GM23248 (cell line): ENCODE measurements at regions not wholly inside any gene's neighbourhood (a gene's known extent, or its start where the extent isn't known, plus 50 kb on each side); places are given as distances from the start of the nearest gene placed in this dataset.

Experiments
- DNase-seq: peaks from one replicate; pipeline ENCODE4 v3.0.0-alpha.2; 2015
- H2AFZ ChIP-seq: fragments of 200-600 bp; sonication (generic); 2 replicates; pipeline ENCODE4 v1.6.1; 2016; ENCODE audit warnings: antibody characterized with exemption
- H3F3A ChIP-seq: fragments of 200-600 bp; sonication (generic); 2 replicates; pipeline ENCODE4 v1.6.1; 2016; ENCODE audit warnings: mild to moderate bottlenecking, antibody characterized with exemption, mixed run types; ENCODE audit not compliant: insufficient read depth
- H3K27ac ChIP-seq: fragments of 200-600 bp; sonication (generic); 2 replicates; pipeline ENCODE4 v1.5.1; 2016; ENCODE audit warnings: mild to moderate bottlenecking
- H3K27me3 ChIP-seq: fragments of 200-600 bp; sonication (generic); replicated peaks from 2 replicates; pipeline ENCODE4 v1.6.1; 2016; ENCODE audit warnings: mild to moderate bottlenecking; ENCODE audit not compliant: insufficient read depth
- H3K36me3 ChIP-seq: fragments of 200-600 bp; sonication (generic); 2 replicates; pipeline ENCODE4 v1.6.1; 2016; ENCODE audit warnings: low read depth, mild to moderate bottlenecking
- H3K4me1 ChIP-seq: fragments of 200-600 bp; sonication (generic); 2 replicates; pipeline ENCODE4 v1.6.1; 2016; ENCODE audit warnings: mild to moderate bottlenecking; ENCODE audit not compliant: insufficient read depth
- H3K4me2 ChIP-seq: fragments of 200-600 bp; sonication (generic); one replicate; pipeline ENCODE4 v1.6.1; 2016; ENCODE audit warnings: mild to moderate bottlenecking; ENCODE audit not compliant: unreplicated experiment
- H3K4me3 ChIP-seq: fragments of 200-600 bp; sonication (generic); 2 replicates; pipeline ENCODE4 v1.5.1; 2016; ENCODE audit warnings: mild to moderate bottlenecking
- H3K79me2 ChIP-seq: fragments of 200-600 bp; sonication (generic); 2 replicates; pipeline ENCODE4 v1.6.1; 2016; ENCODE audit warnings: mild to moderate bottlenecking; ENCODE audit not compliant: insufficient read depth
- H3K9ac ChIP-seq: fragments of 200-600 bp; sonication (generic); 2 replicates; pipeline ENCODE4 v1.6.1; 2016; ENCODE audit warnings: mild to moderate bottlenecking
- H3K9me2 ChIP-seq: fragments of 200-600 bp; sonication (generic); 2 replicates; pipeline ENCODE4 v1.6.1; 2016; ENCODE audit warnings: mixed run types, mild to moderate bottlenecking, moderate library complexity; ENCODE audit not compliant: insufficient read depth
- H3K9me3 ChIP-seq: fragments of 200-600 bp; sonication (generic); one replicate; pipeline ENCODE4 v1.6.1; 2017; ENCODE audit warnings: low read depth
- H4K20me1 ChIP-seq: fragments of 200-600 bp; sonication (generic); 2 replicates; pipeline ENCODE4 v1.6.0; 2016; ENCODE audit not compliant: insufficient read depth
- EZH2 ChIP-seq: fragments of 200-600 bp; sonication (generic); IDR thresholded peaks from 2 replicates; pipeline ENCODE4 v1.6.1; 2018; ENCODE audit warnings: antibody characterized with exemption, mild to moderate bottlenecking; ENCODE audit not compliant: insufficient read depth, poor library complexity, severe bottlenecking
- EZH2phosphoT487 ChIP-seq: fragments of 200-600 bp; sonication (generic); IDR thresholded peaks from 2 replicates; pipeline ENCODE4 v1.6.1; 2018; ENCODE audit warnings: antibody characterized with exemption, moderate library complexity, mild to moderate bottlenecking, low read depth; ENCODE audit not compliant: insufficient read depth
- WGBS, 2 experiments: methylation state at CpG; one replicate each; pipeline ENCODE4 v1.1.6; 2015 to 2017; ENCODE audit warnings: low lambda C conversion rate in 2 of 2, low coverage in 1 of 2; ENCODE audit errors: missing lambda C conversion rate in 2 of 2; 5-methylcytosine and 5-hydroxymethylcytosine counted together
- in situ Hi-C: fragments of 300-500 bp; cut with MboI; formaldehyde crosslinking; loops from 2 replicates; pipeline ENCODE4 v1.15.0; 2020

DNA sequence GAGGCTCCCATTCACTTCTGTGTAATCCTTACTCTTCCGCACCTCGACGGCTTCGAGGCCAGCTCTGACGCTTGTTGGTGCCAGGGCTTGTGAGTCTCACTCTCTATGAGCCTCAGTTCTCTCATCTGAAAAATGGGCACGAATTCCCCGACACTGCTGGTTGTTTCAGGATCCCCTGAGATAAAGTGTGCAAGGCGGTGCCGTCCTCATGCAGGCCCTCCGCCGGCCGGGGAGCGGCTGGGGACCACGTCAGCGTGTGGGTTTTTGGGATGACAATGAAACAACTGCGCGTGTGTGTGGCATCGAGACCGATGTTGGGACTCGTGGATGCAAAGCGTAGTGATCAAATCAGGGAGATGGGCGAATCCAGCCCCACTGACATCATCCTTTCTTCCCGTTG, 75.6 kb downstream of the FOXL3 start:
- H3K4me2 ChIP-seq = no peak overlapping the region

DNA sequence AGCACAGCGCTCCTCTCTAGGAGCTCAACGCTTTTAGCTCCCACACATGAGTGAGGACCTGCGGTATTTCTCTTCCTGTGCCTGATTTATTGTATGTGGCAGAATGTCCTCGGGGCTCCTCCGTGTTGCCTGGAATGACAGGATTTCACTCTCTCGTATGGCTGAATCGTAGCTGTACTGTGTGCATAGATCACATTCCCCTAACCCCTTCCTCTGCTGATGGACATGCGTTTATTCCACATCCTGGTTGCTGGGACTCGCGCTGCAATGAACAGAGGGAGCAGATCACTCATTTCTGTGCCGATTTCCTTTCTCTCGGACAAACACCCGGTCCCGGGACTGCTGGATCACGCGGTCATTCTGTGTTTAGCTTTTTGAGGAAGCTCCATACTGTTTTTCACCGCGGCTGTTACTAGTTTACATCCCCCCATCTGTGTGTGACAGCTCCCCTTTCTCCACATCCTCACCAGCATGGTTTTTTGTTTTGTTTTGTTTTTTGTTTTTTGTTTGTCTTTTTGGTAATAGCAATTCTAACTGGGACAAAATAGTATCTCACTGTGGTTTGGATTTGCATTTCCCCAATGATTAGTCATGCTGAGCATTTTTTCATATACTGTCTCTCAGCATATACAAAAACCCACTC, 76.3 kb downstream of the FOXL3 start:
- H3K4me3 ChIP-seq = no peak overlapping the region
- in situ Hi-C loops = no loop called here
- peak overlapping the region; percentile 15; the same call in 1 of the 2 replicates for H2AFZ ChIP-seq
- no peaks in the 10 kb centered on the region; the same call in 1 of the 2 replicates for H3K4me1 ChIP-seq
- H3K27ac ChIP-seq = no peak overlapping the region
- H3K9ac ChIP-seq = no peak overlapping the region
- no peaks in the 10 kb centered on the region for H4K20me1 ChIP-seq
- peak; percentile 14 for DNase-seq
- H3K27me3 ChIP-seq = peaks cover 34% of the 10 kb centered on the region
- no peaks in the 10 kb centered on the region for H3K9me2 ChIP-seq
- no peaks in the 10 kb centered on the region for H3K36me3 ChIP-seq
- WGBS, 2 experiments = 21 to 24% methylated on average over 18 of the region's 18 CpGs
- TF ChIP-seq EZH2 (no peak), EZH2phosphoT487 (no peak)
- no peaks in the 10 kb centered on the region for H3K79me2 ChIP-seq
- no peaks in the 10 kb centered on the region for H3F3A ChIP-seq
- H3K9me3 ChIP-seq = no peaks in the 10 kb centered on the region
- peak overlapping the region; percentile 20 for H3K4me2 ChIP-seq

More for the DNA sequence above, 75.6 kb downstream of the FOXL3 start:
- Histone ChIP-seq H3K9me3 (no peaks in the 10 kb centered on the region), H3K4me1 (no peaks in the 10 kb centered on the region; the same call in 1 of the 2 replicates), H3F3A (no peaks in the 10 kb centered on the region), H4K20me1 (no peaks in the 10 kb centered on the region), H3K27me3 (peaks cover 35% of the 10 kb centered on the region), H3K79me2 (no peaks in the 10 kb centered on the region), H3K9me2 (no peaks in the 10 kb centered on the region), H3K36me3 (no peaks in the 10 kb centered on the region), H3K4me3 (no peak overlapping the region), H3K27ac (no peak overlapping the region), H3K9ac (no peak overlapping the region), H2AFZ (no peak overlapping the region)
- WGBS, 2 experiments = 78 to 83% methylated on average over 21 to 23 of the region's 23 CpGs
- in situ Hi-C loops = no loop called here
- no peak for TF ChIP-seq EZH2phosphoT487
- no peak for TF ChIP-seq EZH2
- DNase-seq = no peak

DNA sequence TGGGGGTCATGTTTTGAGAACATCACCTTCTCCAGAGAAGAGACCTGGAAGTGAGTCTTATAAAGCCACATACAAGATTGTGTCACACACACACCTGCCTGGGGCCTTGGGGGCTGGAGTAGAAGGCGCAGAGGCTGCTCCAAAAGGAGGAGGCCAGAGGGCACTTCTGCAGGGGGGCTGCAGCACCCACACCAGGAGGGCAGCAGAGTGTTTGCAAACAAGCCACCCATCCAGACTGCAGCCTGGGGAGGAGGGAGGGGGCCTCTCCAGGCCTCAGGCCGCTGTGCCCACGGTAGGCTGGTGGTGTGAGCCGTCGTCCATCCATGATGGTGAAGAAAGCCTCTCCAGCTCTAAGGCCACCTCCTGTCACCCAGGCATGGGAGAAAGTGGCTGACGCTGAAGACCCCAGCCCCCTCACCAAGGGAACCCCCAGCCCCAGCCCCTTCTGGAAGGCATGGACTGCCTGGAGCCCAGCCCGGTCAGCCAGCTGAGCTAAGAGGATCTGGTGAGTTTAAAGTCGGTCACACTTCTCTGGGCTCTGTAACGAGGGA, 77.5 kb downstream of the FOXL3 start:
- 67 to 80% methylated on average over 7 to 9 of the region's 9 CpGs for WGBS, 2 experiments

DNA sequence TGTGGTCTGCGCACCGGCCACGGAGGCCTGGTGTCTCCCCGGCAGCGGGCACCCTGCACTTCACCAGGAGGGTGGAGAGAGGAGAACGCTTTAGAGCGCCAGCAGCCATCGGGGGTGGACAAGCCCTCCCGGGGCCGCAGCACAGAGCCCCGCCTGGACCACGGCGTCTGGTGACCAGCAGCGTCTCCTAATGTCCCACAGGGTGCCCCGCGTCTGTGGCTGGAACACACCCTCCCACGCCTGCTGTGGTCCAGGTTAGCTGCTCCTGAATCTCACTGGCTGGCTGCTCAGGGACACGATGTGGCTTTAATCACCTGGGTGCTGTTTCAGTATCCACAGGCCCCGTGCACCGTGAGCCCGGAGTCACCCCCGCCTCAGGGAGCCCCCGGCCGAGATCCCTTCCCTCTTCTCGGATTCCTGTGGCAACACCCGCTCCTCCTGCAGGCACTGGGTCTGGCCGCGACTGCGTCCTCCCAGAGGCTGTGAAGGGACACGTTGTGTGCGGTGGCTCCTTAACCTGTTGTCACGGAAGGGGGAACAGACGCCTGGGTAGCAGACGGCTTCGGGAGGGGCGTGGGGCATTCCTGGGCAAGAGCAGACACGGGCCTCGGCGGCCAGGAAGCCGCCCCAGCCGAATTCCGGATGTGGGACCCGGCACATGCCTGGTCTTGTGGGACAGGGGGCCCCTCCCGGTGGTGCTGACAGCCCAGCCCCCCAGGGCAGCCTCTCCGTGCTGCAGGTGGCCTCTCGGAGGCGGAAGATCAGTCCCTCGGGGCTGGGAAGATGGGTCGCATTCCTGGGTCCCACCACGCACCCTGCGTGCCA, 78.9 kb downstream of the FOXL3 start:
- Histone ChIP-seq H3K9me2 (no peaks in the 10 kb centered on the region), H3K36me3 (no peaks in the 10 kb centered on the region), H3K27ac (no peak overlapping the region), H3K4me2 (no peak overlapping the region), H3K79me2 (no peaks in the 10 kb centered on the region), H3K27me3 (peaks cover 28% of the 10 kb centered on the region), H3F3A (no peaks in the 10 kb centered on the region), H2AFZ (no peak overlapping the region), H3K9ac (no peak overlapping the region), H3K4me3 (no peak overlapping the region), H3K9me3 (no peaks in the 10 kb centered on the region), H4K20me1 (no peaks in the 10 kb centered on the region), H3K4me1 (no peaks in the 10 kb centered on the region; the same call in 1 of the 2 replicates)
- in situ Hi-C loops = no loop called here
- no peak for DNase-seq
- 46 to 47% methylated on average over 37 to 50 of the region's 51 CpGs for WGBS, 2 experiments
- no peak for TF ChIP-seq EZH2phosphoT487

More for the DNA sequence above, 77.5 kb downstream of the FOXL3 start:
- DNase-seq = no peak
- Histone ChIP-seq H3K79me2 (no peaks in the 10 kb centered on the region), H3K9me3 (no peaks in the 10 kb centered on the region), H3K27ac (no peak overlapping the region), H3F3A (no peaks in the 10 kb centered on the region), H3K4me3 (no peak overlapping the region), H3K9ac (no peak overlapping the region), H3K9me2 (no peaks in the 10 kb centered on the region), H3K27me3 (peaks cover 34% of the 10 kb centered on the region), H2AFZ (no peak overlapping the region), H3K4me1 (no peaks in the 10 kb centered on the region; the same call in 1 of the 2 replicates), H3K4me2 (no peak overlapping the region), H4K20me1 (no peaks in the 10 kb centered on the region), H3K36me3 (no peaks in the 10 kb centered on the region)
- in situ Hi-C loops = no loop called here
- TF ChIP-seq EZH2phosphoT487 (no peak), EZH2 (no peak)
